Thoracic aorta (tissue), 2 donors: ENCODE measurements at regions not wholly inside any gene's neighbourhood (a gene's known extent, or its start where the extent isn't known, plus 50 kb on each side); places are given as distances from the start of the nearest gene placed in this dataset.

Source experiments
- ATAC-seq: fragments of 150-250 bp; one replicate; pipeline ENCODE4 v1.8.0; 2017; ENCODE audit warnings: low read depth; ENCODE audit not compliant: insufficient number of reproducible peaks, low FRiP score
- DNase-seq: peaks from one replicate; pipeline ENCODE4 v3.0.0-alpha.2; 2020; ENCODE audit warnings: low spot score
- H3K27ac ChIP-seq, 2 donors: fragments of 200-600 bp; sonication (generic); 1 replicate in 1 of 2; 2 replicates in 1 of 2; pipeline ENCODE4 v1.5.1; 2016; ENCODE audit warnings: mild to moderate bottlenecking in 2 of 2, moderate library complexity in 2 of 2
- H3K27me3 ChIP-seq: fragments of 200-600 bp; sonication (generic); replicated peaks from 2 replicates; pipeline ENCODE4 v1.6.0; 2016; ENCODE audit warnings: mild to moderate bottlenecking; ENCODE audit not compliant: insufficient read depth
- H3K36me3 ChIP-seq: fragments of 200-600 bp; sonication (generic); one replicate; pipeline ENCODE4 v1.5.1; 2016
- H3K4me1 ChIP-seq, 2 donors: fragments of 200-600 bp; sonication (generic); 1 replicate in 1 of 2; 2 replicates in 1 of 2; pipeline versions ENCODE4 v1.5.1 to v1.6.0; 2016; ENCODE audit warnings: low read depth in 2 of 2, mild to moderate bottlenecking in 1 of 2; ENCODE audit not compliant: control insufficient read depth in 1 of 2
- H3K4me3 ChIP-seq: fragments of 200-600 bp; sonication (generic); 2 replicates; pipeline ENCODE4 v1.5.1; 2016; ENCODE audit warnings: mild to moderate bottlenecking
- H3K9me3 ChIP-seq: fragments of 200-600 bp; sonication (generic); 2 replicates; pipeline ENCODE4 v1.5.1; 2016
- CTCF ChIP-seq: fragments of 200-600 bp; sonication (generic); IDR thresholded peaks from one replicate; pipeline ENCODE4 v1.5.1; 2019; ENCODE audit warnings: antibody characterized with exemption

DNA sequence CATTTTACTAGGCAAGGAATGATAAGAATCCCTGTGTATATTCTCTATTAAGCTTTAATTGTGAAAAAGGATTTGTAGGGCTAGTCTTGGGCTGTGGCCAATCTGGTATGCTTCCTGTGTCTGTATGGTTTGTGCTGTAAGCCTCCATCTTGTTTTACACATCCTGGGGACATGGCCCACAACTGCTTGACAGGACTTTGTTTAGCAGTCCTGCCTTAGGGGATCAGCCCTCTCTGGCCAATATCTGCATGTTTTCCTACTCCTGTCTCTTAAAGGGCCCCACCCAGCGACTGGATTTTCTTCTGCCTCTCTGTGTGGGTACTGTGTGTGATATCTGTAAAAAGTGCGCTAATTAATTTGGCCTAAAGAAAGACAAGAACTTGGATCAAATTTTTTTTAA lies 813.2 kb downstream of the PLA2G4A start:
- no peaks in the 10 kb centered on the region for H3K36me3 ChIP-seq
- H3K9me3 ChIP-seq: no peaks in the 10 kb centered on the region
- no peaks in the 10 kb centered on the region for H3K4me1 ChIP-seq
- TF ChIP-seq CTCF: no peak
- no peak for DNase-seq
- H3K27me3 ChIP-seq: no peaks in the 10 kb centered on the region
- H3K4me3 ChIP-seq: no peak overlapping the region
- no peak overlapping the region for H3K27ac ChIP-seq
- no peak for ATAC-seq

DNA sequence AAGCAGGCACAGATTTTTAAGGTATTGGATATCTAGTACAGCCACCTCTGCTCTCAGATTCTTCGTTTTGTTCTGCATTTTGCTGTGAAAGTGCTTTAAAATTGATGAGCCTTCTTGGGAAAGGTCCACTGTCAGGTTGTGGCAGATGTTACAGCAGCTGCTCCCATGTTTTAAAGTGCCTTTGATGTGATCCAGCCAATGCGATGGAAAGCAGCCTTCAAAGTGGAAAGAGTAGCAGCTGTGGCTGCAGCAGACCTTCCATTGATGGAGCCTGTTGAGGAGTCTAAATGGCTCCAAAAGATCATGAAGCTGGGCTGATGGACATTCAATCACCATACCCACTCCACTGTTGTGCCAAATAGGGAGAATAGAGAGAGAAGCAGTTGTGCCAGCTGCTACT lies 816.9 kb downstream of the PLA2G4A start:
- H3K4me1 ChIP-seq: no peaks in the 10 kb centered on the region
- H3K4me3 ChIP-seq: no peak overlapping the region
- DNase-seq (no peak), ATAC-seq (no peak)
- H3K27ac ChIP-seq: no peak overlapping the region
- H3K9me3 ChIP-seq: no peaks in the 10 kb centered on the region
- no peak for TF ChIP-seq CTCF
- no peaks in the 10 kb centered on the region for H3K36me3 ChIP-seq
- no peaks in the 10 kb centered on the region for H3K27me3 ChIP-seq

GRCh38 chr1:187646536-187647107 lies 817.9 kb downstream of the PLA2G4A start:
- no peaks in the 10 kb centered on the region for H3K9me3 ChIP-seq
- ATAC-seq: no peak
- no peak for TF ChIP-seq CTCF

GRCh38 chr1:187648091-187648490 lies 819.3 kb downstream of the PLA2G4A start:
- no peaks in the 10 kb centered on the region for H3K4me1 ChIP-seq
- H3K27ac ChIP-seq: no peak overlapping the region
- H3K9me3 ChIP-seq: no peaks in the 10 kb centered on the region
- H3K36me3 ChIP-seq: no peaks in the 10 kb centered on the region
- no peak for TF ChIP-seq CTCF
- H3K4me3 ChIP-seq: no peak overlapping the region
- no peak for DNase-seq
- H3K27me3 ChIP-seq: no peaks in the 10 kb centered on the region
- no peak for ATAC-seq

More at GRCh38 chr1:187646536-187647107, 817.9 kb downstream of the PLA2G4A start:
- DNase-seq: no peak
- Histone ChIP-seq H3K4me3 (no peak overlapping the region), H3K36me3 (no peaks in the 10 kb centered on the region), H3K4me1 (no peaks in the 10 kb centered on the region), H3K27me3 (no peaks in the 10 kb centered on the region), H3K27ac (no peak overlapping the region)

DNA sequence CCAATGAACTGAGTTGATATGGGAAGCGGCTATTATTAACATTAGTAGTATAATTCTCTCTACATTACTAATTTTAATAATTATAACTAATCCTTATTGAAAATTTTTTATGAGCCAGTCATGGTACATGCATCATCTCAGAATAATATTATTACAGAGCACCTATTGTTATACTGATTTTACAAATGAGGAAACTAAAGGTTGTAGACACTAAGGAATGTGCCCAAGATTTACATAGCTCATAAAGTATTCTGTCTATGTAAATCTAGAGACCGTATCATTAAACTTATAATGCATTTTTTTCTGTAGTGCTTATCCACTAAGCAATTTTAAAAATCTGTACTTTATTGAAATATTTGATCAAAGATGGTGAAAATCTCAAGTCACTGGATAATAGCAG lies 825.9 kb downstream of the PLA2G4A start:
- Histone ChIP-seq H3K9me3 (no peaks in the 10 kb centered on the region), H3K27me3 (no peaks in the 10 kb centered on the region), H3K4me1 (no peaks in the 10 kb centered on the region), H3K27ac (no peak overlapping the region), H3K4me3 (no peak overlapping the region), H3K36me3 (no peaks in the 10 kb centered on the region)
- no peak for DNase-seq
- no peak for ATAC-seq
- TF ChIP-seq CTCF: no peak
